ENCODE measurements at regions not wholly inside any gene's neighbourhood (a gene's known extent, or its start where the extent isn't known, plus 50 kb on each side); places are given as distances from the start of the nearest gene placed in this dataset.

DNA sequence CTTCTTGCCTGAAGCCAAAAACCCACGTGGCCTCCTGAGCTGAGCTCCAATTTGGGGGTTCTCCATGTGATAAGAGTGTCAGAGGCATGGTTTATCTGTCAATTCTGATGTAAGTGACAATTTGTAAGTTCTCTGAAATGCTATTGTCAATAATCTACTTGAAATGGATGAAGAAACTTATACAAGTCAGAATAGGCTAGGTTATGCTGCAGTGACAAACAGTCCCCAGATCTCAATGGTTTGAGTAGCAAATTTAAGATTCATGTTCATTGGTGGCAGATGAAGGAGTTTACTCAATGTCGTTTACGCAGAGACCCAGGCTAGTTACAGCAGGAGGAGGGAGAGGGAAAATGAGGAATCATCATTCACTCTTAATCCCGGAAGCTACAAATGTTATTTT, 352.4 kb downstream of the KIF16B start:
- DNase-seq (ENCODE audit: low read depth), result no peak

DNA sequence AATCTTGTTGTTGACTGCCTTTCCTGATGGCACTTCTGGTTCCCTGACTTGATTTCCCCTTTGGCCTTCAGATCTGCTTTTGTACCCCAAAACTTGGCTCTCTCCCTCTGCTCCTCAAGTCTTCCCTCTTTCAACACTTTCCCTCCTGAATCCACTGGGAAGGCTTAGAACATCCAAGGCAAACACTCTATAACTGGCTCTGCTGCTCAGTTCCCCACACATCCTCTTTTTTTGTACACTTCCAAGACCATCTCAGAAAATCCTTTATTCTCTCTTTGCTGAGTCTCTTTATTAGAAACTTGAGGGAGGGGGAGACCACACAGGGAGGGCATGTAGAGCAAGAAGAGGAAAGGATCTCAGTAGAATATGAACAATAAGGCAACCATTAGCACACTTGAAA, 354.1 kb downstream of the KIF16B start:
- no peak for DNase-seq (ENCODE audit: low read depth)

DNA sequence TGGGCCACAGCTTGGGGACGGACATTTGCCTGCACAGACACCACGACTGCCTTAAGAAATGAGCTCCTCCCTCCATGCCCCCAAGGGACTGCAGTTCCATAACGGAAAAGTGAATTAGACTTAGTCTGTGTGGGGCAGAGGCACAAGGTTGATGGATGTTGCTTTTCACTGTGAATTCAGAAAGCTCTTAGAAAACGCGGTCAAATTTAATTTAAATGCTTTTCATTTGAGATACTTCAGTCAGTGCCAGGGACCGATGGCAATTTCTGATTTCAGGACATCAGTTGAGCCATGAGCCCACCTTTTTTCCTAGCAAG, 356.4 kb downstream of the KIF16B start:
- no peak for DNase-seq (ENCODE audit: low read depth)

DNA sequence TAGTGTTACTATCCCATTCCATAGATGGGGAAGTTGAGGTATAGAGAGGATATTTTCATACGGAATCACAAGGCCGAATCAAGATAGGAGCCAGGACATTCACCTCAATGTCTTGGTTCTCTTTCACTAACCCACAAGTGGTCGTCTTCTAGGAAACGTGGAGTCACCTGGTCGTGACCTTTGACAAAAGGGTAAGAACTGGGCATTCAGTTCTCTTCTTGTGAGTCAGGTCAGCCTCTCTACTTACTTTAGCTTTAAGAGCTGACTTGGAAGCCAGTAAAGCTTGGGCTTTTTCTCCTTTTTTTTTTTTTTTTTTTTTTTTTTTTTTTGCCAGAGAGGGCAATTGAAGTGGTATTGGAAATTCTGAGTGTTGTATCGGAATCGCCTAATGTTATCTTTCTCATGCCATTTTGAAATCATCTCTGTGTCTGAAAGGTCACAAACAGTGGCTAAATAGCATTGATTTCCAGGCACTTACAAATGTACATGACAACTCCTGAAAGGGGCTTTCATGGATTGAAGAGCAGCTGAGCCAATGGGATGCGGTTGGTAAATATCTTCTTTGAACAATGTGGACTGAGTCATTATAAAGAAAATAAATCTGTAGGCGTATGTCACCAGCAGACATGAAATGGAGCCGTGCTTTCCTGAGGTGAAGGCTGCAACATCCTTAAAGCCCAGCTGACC, 356.9 kb downstream of the KIF16B start:
- DNase-seq (ENCODE audit: low read depth), result peak; percentile 68

DNA sequence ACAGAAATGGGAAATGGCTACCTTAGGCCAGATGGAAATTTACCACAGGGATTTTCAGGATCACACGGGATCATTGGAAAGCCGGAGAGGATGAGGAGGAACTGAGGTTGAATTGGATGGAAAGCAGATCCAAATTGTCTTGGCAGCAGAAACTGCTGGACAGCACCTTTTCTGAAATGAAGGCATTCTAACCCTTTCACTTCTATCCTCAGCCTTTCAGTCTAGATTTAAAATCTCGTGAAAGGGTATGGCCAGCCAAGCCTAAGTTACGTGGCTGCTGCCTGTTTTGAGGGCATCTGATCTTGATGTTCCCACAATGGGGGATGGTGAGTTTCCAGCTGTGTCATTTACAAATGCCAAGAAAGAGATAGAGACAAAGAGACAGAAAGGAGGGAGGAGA, 358.2 kb downstream of the KIF16B start:
- no peak for DNase-seq (ENCODE audit: low read depth)

DNA sequence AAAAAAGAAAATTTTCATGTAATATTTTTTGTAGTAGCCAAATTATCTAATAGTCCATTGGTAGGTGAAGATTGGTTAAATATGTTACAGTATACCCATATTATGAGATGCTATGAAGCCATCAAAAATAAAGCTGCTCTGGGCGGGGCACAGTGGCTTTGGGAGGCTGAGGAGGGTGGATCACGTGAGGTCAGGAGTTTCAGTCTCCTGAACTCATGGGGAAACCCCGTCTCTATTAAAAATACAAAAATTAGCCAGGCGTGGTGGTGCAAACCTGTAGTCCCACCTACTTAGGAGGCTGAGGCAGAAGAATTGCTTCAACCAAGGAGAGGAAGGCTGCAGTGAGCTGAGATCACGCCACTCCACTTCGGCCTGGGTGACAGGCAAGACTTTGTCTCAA, 360.5 kb downstream of the KIF16B start:
- no peak for DNase-seq (ENCODE audit: low read depth)

DNA sequence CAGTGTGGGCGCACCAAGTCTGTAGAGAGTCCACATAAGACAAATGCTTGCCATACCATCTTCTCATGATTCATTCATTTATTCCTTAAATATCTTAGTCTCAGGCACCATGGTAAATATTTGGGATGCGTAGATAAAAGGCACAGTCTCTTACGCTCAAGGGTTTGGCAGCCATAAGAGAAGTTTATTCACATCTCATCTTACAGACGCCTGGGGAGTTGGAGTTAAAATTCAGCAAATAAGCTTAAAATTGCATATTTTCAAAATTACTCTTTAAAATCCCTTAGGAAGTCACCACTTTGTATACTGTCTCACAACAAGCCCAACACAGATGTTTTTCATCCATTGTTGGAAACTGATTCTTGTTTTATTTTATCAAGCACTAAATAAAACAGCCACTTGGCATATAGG, 363.3 kb downstream of the KIF16B start:
- no peak for DNase-seq (ENCODE audit: low read depth)

DNA sequence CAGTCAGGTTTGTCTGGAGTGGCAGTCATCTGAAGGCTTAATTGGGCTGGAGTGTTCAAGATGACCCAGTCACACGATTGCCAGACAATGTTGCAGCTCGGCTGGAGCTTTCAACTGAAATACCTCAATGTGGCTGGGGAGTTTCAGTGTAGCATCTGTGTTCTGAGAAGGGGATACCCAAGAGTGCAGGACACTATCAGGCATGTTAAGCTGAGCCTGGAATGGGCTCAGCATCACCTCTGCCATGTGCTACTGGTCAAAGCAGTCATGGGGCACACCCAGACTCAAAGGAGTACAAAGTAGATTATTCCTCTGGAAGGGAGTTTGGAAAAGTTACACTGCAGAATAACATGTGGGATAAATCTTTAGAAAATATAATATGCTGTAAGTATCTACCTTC, 363.9 kb downstream of the KIF16B start:
- no peak for DNase-seq (ENCODE audit: low read depth)

DNA sequence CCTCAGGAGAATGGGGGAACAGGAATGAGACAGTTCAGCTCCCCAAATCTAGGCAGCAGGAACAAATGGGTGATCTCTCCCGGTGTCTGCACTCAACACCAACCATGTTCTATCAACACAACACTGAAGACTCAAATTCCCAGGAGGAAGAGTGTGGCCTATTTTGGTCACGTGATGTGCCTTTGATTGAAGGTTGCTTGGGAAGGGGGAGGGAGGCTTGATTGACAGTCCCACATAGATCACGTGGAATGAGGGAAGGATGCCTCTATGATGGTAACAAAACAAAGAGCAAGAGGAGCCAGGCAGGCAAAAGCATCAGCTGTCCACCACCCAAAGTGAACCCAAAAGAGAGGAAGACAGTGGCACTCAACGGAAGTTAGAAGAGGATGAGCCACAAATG, 364.8 kb downstream of the KIF16B start:
- no peak for DNase-seq (ENCODE audit: low read depth)

DNA sequence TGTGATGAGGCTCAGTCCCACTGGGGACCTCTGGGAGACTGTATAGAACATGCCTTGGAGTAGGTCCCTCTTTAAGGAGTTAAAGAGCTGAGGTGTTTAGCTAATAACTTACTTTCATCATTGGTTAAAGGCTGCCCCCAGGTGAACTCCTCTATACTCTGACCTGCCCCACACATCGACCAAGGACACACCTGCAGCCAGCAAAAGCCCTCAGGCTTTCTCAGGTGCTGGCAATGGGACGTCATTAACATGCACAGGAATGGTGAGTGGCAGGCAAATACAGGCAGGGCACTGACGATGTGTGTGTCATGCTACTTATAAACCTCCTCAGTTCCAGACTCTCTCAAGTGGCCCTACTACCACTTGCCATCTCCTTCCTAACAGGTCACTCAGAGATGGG, 366.4 kb downstream of the KIF16B start:
- no peak for DNase-seq (ENCODE audit: low read depth)

DNA sequence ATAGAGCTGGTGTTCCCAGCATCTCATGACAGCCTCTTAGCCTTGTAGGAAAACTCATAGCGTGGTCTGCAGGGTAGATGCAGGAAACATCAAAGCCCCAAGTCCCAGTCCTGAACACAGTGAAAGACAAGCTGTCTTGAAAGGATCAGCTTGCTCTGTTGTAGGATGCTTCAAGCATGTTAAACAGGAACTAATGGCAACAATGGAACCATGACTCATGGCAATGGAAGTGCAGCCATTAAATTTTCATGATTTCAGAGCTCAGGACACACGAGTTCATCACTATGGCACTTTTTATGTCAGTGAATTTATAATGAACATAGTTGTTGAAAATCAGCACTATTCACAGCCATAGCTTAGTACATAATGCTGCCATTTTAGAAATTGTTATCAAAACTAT, 367.7 kb downstream of the KIF16B start:
- DNase-seq (ENCODE audit: low read depth), result no peak

DNA sequence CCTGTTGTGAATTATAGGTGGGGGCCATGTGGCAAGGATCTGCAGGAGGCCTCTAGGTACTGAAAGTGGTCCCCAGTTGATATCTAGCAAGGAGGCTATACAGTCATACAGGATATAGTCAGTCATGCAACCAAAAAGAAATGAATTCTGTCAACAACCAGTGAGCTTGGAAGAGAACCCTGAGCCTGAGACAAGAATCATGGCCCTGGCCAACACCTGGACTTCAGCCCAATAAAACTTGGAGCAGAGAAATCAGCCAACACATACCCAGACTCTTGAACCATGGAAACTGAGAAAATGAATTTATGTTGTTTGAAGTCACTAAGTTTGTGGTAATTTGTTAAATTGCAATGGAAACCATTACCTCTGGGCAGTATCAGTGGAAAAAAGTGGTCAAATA, 370.2 kb downstream of the KIF16B start:
- DNase-seq (ENCODE audit: low read depth), result no peak

DNA sequence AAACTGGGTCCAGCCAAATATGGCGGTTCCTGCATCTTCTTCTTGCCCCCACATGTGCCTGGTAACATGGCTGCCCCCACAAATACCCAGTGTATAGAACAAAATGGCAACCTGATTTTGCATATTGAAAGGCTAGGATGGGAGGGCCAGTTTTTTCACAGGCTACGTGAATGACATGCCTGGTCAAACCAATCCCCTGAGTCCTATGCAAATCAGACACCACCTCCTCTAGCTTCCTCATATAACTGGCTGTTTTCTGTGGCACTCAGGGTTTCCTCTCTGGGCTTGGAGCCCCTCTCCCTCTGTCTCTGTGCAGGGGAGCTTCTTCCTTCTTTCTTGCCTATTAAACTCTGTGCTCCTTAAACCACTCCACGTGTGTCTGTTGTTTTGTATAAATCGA, 372.1 kb downstream of the KIF16B start:
- no peak for DNase-seq (ENCODE audit: low read depth)

DNA sequence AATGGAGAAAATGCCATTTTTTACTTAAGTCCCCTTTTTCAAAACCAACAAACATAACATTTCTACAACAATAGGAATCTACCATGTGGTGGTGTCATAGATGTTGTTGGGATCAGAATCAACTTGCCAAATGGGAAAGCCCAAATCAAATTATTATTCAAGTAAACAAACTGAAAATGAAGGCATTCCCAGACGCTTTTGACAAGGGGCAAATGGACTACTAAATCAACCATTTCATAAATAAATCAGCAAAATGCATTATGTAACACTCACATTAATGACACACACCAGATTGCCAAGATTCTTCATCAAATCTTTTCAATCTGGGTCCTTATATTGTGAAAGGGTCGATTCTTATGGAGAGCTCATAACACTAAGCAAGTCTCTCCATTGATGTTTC, 375.6 kb downstream of the KIF16B start:
- DNase-seq (ENCODE audit: low read depth), result no peak

DNA sequence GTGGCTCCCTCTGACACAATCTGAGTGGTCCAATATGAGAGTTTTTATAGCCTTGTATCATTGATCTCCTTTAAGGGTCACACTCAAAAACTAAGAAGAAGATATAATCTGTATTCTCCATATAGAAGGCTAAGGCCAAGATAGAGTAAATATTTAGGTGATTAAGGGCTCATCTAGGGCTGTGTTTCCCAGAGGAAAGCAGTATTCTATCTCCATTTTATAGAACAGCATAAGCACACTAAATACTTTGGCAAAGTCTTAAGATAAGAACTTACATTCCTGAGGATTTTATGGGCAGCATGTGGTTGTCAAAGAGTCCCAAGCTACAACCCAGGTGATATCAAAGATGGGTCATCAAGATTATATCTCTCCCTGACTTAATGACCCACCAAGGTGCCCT, 377.6 kb downstream of the KIF16B start:
- no peak for DNase-seq (ENCODE audit: low read depth)

DNA sequence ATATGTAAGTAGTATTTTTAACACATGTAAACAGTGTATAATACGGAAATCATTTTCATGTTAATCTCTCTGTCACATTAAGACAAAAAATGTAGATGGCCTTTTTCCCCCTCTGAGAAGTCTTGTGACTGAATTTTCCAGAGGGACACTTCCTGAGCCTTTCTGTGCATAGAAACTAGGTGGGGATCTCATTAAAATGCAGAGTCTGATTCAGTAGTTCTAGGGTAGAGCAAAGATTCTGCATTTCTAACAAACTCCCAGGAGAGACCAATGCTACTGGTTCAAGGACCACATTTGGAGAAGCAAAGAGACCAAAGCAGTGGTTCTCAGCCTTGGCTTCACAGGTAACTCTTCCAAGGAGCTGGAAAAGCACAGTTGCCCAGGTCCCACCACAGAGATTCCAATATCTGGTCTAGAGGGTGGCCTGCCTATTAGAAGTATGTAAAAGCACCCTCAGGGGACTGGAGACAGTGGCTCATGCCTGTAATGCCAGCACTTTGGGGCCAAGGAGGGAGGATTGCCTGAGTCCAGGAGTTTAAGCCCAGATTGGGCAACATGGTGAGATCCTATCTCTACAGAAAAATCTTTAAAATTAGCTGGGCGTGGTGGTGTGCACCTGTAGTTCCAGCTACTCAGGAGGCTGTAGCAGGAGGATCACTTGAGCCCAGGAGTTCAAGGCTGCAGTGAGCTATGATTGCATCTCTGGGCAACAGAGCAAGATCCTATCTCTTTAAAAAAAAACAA, 378.5 kb downstream of the KIF16B start:
- DNase-seq (ENCODE audit: low read depth), result no peak

DNA sequence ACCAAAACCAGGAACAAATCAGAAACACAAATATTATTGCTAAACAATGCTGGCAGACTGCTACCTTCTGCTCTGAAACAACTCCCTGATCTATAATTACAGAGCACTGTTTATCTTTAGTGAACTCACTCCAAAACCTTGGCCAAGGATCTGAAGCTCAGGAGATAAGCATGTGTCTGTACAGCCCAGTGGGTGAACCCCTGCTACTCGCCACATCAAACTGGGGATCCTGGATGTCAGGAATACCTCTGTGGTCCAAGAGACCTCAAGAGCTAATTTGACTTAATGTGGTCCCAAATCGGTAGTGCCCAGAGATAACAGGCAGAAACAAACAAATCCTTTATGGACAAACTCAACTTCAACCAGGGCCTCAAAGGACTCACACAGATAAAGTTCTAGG, 381.8 kb downstream of the KIF16B start:
- no peak for DNase-seq (ENCODE audit: low read depth)

DNA sequence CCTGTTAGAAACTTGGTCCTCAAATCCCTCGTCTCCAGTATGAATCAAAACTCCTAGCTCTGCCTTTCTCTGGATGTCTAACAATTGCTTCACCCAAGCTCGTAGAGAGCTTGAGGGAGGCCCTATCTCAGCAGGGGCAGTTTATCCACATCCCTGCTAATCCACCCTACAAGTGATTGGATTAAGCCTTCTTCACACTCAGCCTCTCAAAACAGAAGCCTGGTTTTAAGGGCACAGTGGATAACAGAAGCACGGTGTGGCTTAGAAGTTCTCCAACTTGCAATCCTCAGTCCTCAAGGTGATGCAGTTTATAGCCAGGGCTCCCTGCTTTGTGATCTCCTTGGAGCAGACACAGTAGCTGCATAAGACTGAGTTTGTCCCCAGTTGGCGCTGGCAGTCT, 383.9 kb downstream of the KIF16B start:
- DNase-seq (ENCODE audit: low read depth), result no peak

DNA sequence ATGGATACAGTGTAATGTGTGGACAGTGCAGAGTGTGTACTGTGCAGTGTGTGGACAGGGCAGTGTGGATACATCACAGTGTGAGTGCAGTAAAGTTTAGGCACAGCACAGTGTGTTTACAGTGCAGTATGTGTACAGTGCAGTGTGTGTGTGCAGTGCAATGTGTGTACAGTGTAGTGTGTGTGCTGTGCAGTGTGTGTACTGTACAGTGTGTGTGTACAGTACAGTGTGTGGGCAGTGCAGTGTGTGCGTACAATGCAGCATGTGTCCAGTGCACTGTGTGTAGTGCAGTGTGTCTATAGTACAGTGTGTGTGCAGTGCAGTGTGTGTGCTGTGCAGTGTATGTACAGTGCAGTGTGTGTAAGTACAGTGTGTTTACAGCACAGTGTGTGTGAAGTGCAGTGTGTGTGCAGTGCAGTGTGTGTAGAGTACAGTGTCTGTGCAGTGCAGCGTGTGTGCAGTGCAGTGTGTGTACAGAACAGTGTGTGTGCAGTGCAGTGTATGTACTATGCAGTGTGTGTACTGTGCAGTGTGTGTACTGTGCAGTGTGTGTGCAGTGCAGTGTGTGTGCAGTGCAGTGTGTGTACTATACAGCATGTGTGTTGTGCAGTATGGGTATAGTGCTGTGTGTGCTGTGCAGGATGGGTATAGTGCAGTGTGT, 385.2 kb downstream of the KIF16B start:
- DNase-seq (ENCODE audit: low read depth), result no peak

DNA sequence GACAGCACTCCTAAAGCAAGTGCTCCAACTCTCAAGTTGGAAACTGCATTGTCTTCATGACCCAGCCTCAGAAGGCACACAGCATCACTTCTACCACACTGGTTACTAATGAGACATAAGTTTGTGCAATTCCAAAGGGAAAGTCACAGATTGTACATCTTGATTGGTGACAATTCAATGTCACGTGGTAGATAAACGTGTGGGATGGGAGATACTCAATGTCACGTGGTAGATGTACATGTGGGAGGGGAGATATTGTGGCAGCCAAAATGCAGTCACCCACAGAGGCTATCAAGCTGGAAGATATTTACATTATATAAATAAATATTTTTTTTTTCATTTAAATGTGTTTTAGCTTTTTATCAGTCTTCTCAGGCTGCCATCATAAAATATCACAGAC, 393.3 kb downstream of the KIF16B start:
- DNase-seq (ENCODE audit: low read depth), result no peak

DNA sequence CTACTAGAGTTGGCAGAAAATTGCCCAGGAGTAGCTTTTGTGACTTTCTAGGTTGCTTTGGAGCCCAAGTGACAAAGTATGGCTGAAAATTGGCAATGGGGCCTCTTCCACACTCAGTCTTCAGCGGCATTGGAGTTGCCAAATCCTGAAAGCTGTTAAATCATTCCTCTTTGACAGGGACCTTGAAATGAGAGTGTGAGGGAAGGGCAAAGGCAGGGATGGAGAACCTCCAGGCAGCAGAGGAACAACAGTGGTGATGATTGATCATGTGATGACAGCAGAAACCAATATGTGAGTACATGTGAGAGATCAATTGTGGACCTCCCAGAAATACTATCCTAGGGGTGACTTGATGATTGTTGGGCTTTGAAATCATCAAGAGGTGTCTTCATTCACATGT, 393.9 kb downstream of the KIF16B start:
- DNase-seq (ENCODE audit: low read depth), result no peak

DNA sequence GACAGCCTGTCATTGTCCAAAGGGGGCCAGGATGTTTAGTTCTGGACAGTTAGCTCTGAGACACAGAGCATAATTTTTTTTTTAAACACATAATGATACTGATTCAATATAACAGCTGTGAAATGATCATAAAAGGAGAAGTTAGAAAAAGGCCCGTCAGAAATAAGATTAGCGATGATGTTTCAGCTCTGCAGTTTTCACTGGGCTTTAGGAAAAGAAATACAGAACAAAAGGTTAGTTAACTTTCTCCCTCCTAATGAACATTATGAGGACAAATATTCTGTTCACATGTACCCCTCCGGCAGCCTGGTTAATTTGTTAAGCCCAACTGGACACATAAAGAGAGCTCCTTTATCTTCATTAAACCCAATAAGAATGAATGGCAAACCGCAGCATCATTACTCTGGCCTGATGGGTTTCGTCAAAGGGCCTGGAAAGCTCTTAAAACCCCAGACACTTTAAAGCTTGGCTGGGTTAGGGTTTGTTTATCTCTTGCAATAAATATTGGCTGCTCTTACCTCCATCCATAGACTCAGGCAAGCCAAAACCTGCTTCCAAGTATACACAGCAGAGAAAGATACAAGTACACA, 394.6 kb downstream of the KIF16B start:
- DNase-seq (ENCODE audit: low read depth), result peak; percentile 35

DNA sequence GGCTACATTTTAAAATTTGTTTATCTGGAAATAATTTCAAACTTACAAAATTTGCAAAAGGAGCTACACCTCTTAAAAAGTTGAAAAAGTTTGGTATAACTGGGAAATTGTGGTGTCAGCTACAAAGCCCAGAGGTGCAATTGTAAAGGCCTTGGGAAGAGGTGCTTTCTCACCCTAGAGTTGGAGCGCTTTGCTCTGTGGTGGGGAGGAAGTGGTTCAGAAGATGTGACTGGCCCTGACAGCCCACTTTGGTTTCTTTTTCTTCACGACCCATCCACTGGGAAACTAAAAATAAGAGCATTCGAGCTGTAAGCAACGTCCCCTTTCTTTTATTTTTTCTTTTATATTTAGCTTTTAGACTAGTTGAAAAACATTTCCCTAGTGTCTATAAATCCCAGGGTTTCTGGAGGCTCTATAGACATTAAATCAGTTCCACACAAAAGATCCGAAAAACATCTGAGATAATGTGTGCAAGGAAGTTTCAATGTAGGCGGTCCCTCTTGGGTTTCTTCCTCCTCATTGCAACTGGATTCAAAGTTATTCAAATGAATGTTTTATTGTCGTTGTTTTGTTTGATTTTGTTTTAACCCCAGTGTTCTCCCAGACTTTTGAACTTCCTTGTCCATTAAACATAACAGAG, 397.8 kb downstream of the KIF16B start:
- no peak for DNase-seq (ENCODE audit: low read depth)
